Hepatocyte (in vitro differentiated cells): ENCODE measurements at regions not wholly inside any gene's neighbourhood (a gene's known extent, or its start where the extent isn't known, plus 50 kb on each side); places are given as distances from the start of the nearest gene placed in this dataset.

Source experiments
- DNase-seq: peaks from one replicate; pipeline ENCODE4 v3.0.0-alpha.2; 2016; ENCODE audit warnings: low spot score
- H2AFZ ChIP-seq: fragments of 200-600 bp; sonication (generic); 2 replicates; pipeline ENCODE4 v1.6.0; 2016; ENCODE audit warnings: antibody characterized with exemption, mild to moderate bottlenecking
- H3K27ac ChIP-seq: fragments of 200-600 bp; sonication (generic); 2 replicates; pipeline ENCODE4 v1.5.1; 2016; ENCODE audit warnings: mild to moderate bottlenecking
- H3K27me3 ChIP-seq: fragments of 200-600 bp; sonication (generic); 2 replicates; pipeline ENCODE4 v1.6.1; 2016
- H3K36me3 ChIP-seq: fragments of 200-600 bp; sonication (generic); replicated peaks from 2 replicates; pipeline ENCODE4 v1.5.1; 2016; ENCODE audit warnings: low read depth; ENCODE audit not compliant: insufficient read depth
- H3K4me1 ChIP-seq: fragments of 200-600 bp; sonication (generic); 2 replicates; pipeline ENCODE4 v1.5.1; 2016; ENCODE audit warnings: mild to moderate bottlenecking, moderate library complexity; ENCODE audit not compliant: insufficient read depth
- H3K4me2 ChIP-seq: fragments of 200-600 bp; sonication (generic); 2 replicates; pipeline ENCODE4 v1.6.0; 2016
- H3K4me3 ChIP-seq: fragments of 200-600 bp; sonication (generic); 2 replicates; pipeline ENCODE4 v1.5.1; 2016; ENCODE audit warnings: mild to moderate bottlenecking
- H3K79me2 ChIP-seq: fragments of 200-600 bp; sonication (generic); 2 replicates; pipeline ENCODE4 v1.6.0; 2017; ENCODE audit warnings: mild to moderate bottlenecking
- H3K9me2 ChIP-seq: fragments of 200-600 bp; sonication (generic); replicated peaks from 2 replicates; pipeline ENCODE4 v1.6.0; 2017; ENCODE audit warnings: mild to moderate bottlenecking; ENCODE audit not compliant: insufficient read depth
- H3K9me3 ChIP-seq: fragments of 200-600 bp; sonication (generic); 2 replicates; pipeline ENCODE4 v1.5.1; 2016; ENCODE audit warnings: low read depth, mild to moderate bottlenecking
- H4K20me1 ChIP-seq: fragments of 200-600 bp; sonication (generic); 2 replicates; pipeline ENCODE4 v1.6.0; 2016; ENCODE audit warnings: mild to moderate bottlenecking; ENCODE audit not compliant: insufficient read depth, poor library complexity, severe bottlenecking
- CTCF ChIP-seq: fragments of 200-600 bp; sonication (generic); IDR thresholded peaks from 2 replicates; pipeline ENCODE4 v1.5.1; 2016; ENCODE audit warnings: antibody characterized with exemption, mild to moderate bottlenecking; ENCODE audit not compliant: poor library complexity
- EZH2 ChIP-seq: fragments of 200-600 bp; sonication (generic); IDR thresholded peaks from 2 replicates; pipeline ENCODE4 v1.6.1; 2016; ENCODE audit warnings: antibody characterized with exemption, mild to moderate bottlenecking, borderline replicate concordance
- EZH2phosphoT487 ChIP-seq: fragments of 200-600 bp; sonication (generic); IDR thresholded peaks from one replicate; pipeline ENCODE4 v1.6.1; 2018; ENCODE audit warnings: antibody characterized with exemption, mild to moderate bottlenecking, low read depth, moderate library complexity; ENCODE audit not compliant: unreplicated experiment, severe bottlenecking
- WGBS: methylation state at CpG from one replicate; pipeline ENCODE4 v1.1.6; 2016; ENCODE audit warnings: low lambda C conversion rate; ENCODE audit errors: missing lambda C conversion rate; 5-methylcytosine and 5-hydroxymethylcytosine counted together

GRCh38 chr4:14066979-14067378 is 439.5 kb upstream of the BOD1L1 start:
- H3K4me1 ChIP-seq = no peaks in the 10 kb centered on the region
- no peak for DNase-seq
- H3K9me3 ChIP-seq = no peaks in the 10 kb centered on the region
- H3K36me3 ChIP-seq = no peaks in the 10 kb centered on the region
- no peak overlapping the region for H3K4me3 ChIP-seq
- H3K27ac ChIP-seq = no peak overlapping the region
- H3K79me2 ChIP-seq = no peaks in the 10 kb centered on the region
- peaks cover 11% of the 10 kb centered on the region for H3K27me3 ChIP-seq
- no peaks in the 10 kb centered on the region for H3K9me2 ChIP-seq
- WGBS = 94% methylated on average over 1 of the region's 1 CpG
- TF ChIP-seq EZH2 = no peak
- no peak for TF ChIP-seq EZH2phosphoT487
- no peak for TF ChIP-seq CTCF
- H3K4me2 ChIP-seq = no peak overlapping the region
- no peak overlapping the region for H2AFZ ChIP-seq
- no peaks in the 10 kb centered on the region for H4K20me1 ChIP-seq

- peaks cover 11% of the 10 kb centered on the region for H3K27me3 ChIP-seq
- no peak for TF ChIP-seq CTCF
- no peaks in the 10 kb centered on the region for H3K4me1 ChIP-seq
- H3K9me2 ChIP-seq = no peaks in the 10 kb centered on the region
- 54% methylated on average over 4 of the region's 4 CpGs for WGBS
- no peaks in the 10 kb centered on the region for H3K9me3 ChIP-seq
- H4K20me1 ChIP-seq = no peaks in the 10 kb centered on the region
- H3K79me2 ChIP-seq = no peaks in the 10 kb centered on the region
- no peak overlapping the region for H3K4me2 ChIP-seq
- no peak for DNase-seq
- H2AFZ ChIP-seq = no peak overlapping the region
- no peak overlapping the region for H3K27ac ChIP-seq
- H3K4me3 ChIP-seq = no peak overlapping the region
- no peaks in the 10 kb centered on the region for H3K36me3 ChIP-seq
Observed at GRCh38 chr4:14069886-14070285, 442.4 kb upstream of the BOD1L1 start.

GRCh38 chr4:14070289-14070880 is 442.9 kb upstream of the BOD1L1 start:
- Histone ChIP-seq H3K4me1 (no peaks in the 10 kb centered on the region), H3K4me2 (no peak overlapping the region), H3K79me2 (no peaks in the 10 kb centered on the region), H3K27ac (no peak overlapping the region), H3K9me2 (no peaks in the 10 kb centered on the region), H2AFZ (no peak overlapping the region), H3K27me3 (peaks cover 11% of the 10 kb centered on the region), H3K4me3 (no peak overlapping the region), H3K9me3 (no peaks in the 10 kb centered on the region), H4K20me1 (no peaks in the 10 kb centered on the region), H3K36me3 (no peaks in the 10 kb centered on the region)
- TF ChIP-seq CTCF = no peak
- peak; percentile 16 for DNase-seq
- WGBS = 52% methylated on average over 5 of the region's 5 CpGs

GRCh38 chr4:14072506-14072905 is 445.0 kb upstream of the BOD1L1 start:
- Histone ChIP-seq H3K36me3 (no peaks in the 10 kb centered on the region), H3K79me2 (no peaks in the 10 kb centered on the region), H3K27ac (no peak overlapping the region), H3K4me1 (no peaks in the 10 kb centered on the region), H3K4me2 (no peak overlapping the region), H3K9me3 (no peaks in the 10 kb centered on the region), H3K4me3 (no peak overlapping the region), H4K20me1 (no peaks in the 10 kb centered on the region), H2AFZ (no peak overlapping the region), H3K9me2 (no peaks in the 10 kb centered on the region), H3K27me3 (peaks cover 11% of the 10 kb centered on the region)
- no peak for TF ChIP-seq CTCF
- TF ChIP-seq EZH2 = no peak
- TF ChIP-seq EZH2phosphoT487 = no peak
- no peak for DNase-seq
